HFF-Myc (cell line): ENCODE measurements at regions not wholly inside any gene's neighbourhood (a gene's known extent, or its start where the extent isn't known, plus 50 kb on each side); places are given as distances from the start of the nearest gene placed in this dataset.

Experiments used
- DNase-seq: peaks from one replicate; pipeline ENCODE4 v3.0.0-alpha.2; 2011; ENCODE audit warnings: low read depth; ENCODE audit errors: extremely low read depth
- H3K4me3 ChIP-seq: replicated peaks from 2 replicates; pipeline ENCODE4 v1.5.1; 2011; ENCODE audit warnings: low read depth, mild to moderate bottlenecking, control low read depth, low read length
- CTCF ChIP-seq: IDR thresholded peaks from 2 replicates; pipeline ENCODE4 v1.5.1; 2012; ENCODE audit warnings: mild to moderate bottlenecking, low read depth, low read length, control low read depth; ENCODE audit errors: missing control alignments

GRCh38 chr2:6480514-6480913 is 385.2 kb downstream of the CMPK2 start:
- no peak for TF ChIP-seq CTCF
- DNase-seq: no peak
- H3K4me3 ChIP-seq: no peak overlapping the region

GRCh38 chr2:6482256-6482655 is 383.5 kb downstream of the CMPK2 start:
- no peak for TF ChIP-seq CTCF
- H3K4me3 ChIP-seq: no peak overlapping the region
- DNase-seq: no peak

- no peak for TF ChIP-seq CTCF
- no peak for DNase-seq
- H3K4me3 ChIP-seq: no peak overlapping the region
These were observed 377.9 kb downstream of the CMPK2 start for GRCh38 chr2:6487765-6488164.

- DNase-seq: no peak
- no peak overlapping the region for H3K4me3 ChIP-seq
- no peak for TF ChIP-seq CTCF
These were observed 373.1 kb downstream of the CMPK2 start for GRCh38 chr2:6492573-6492972.

GRCh38 chr2:6493266-6493665 is 372.4 kb downstream of the CMPK2 start:
- TF ChIP-seq CTCF: no peak
- DNase-seq: no peak
- no peak overlapping the region for H3K4me3 ChIP-seq

- no peak for TF ChIP-seq CTCF
- no peak for DNase-seq
These were observed 372.0 kb downstream of the CMPK2 start for GRCh38 chr2:6493669-6494068.

GRCh38 chr2:6495466-6495865 is 370.2 kb downstream of the CMPK2 start:
- no peak for DNase-seq
- no peak overlapping the region for H3K4me3 ChIP-seq
- TF ChIP-seq CTCF: no peak

More at GRCh38 chr2:6493669-6494068, 372.0 kb downstream of the CMPK2 start:
- H3K4me3 ChIP-seq: no peak overlapping the region
